Loucy (cell line): ENCODE measurements at regions not wholly inside any gene's neighbourhood (a gene's known extent, or its start where the extent isn't known, plus 50 kb on each side); places are given as distances from the start of the nearest gene placed in this dataset.

ENCODE experiments used
- H2AFZ ChIP-seq: fragments of 200-600 bp; sonication (generic); 2 replicates; pipeline ENCODE4 v1.6.0; 2016; ENCODE audit warnings: antibody characterized with exemption, mild to moderate bottlenecking, low read length, moderate library complexity
- H3F3A ChIP-seq: fragments of 200-600 bp; 2 replicates; pipeline ENCODE4 v1.6.0; 2016; ENCODE audit warnings: antibody characterized with exemption, low read depth, mild to moderate bottlenecking
- H3K27me3 ChIP-seq: fragments of 200-600 bp; sonication (generic); 2 replicates; pipeline ENCODE4 v1.6.1; 2014; ENCODE audit warnings: low read length, mild to moderate bottlenecking; ENCODE audit not compliant: insufficient read depth, poor library complexity, severe bottlenecking
- H3K36me3 ChIP-seq: fragments of 200-600 bp; sonication (generic); 2 replicates; pipeline ENCODE4 v1.6.1; 2016; ENCODE audit warnings: low read length; ENCODE audit not compliant: insufficient read depth
- H3K4me1 ChIP-seq: fragments of 200-600 bp; sonication (generic); 2 replicates; pipeline ENCODE4 v1.5.1; 2014; ENCODE audit warnings: low read length, mild to moderate bottlenecking; ENCODE audit not compliant: insufficient read depth, poor library complexity, severe bottlenecking
- H3K4me2 ChIP-seq: fragments of 200-600 bp; sonication (generic); 2 replicates; pipeline ENCODE4 v1.6.0; 2014; ENCODE audit warnings: antibody characterized with exemption, low read length, low read depth, mild to moderate bottlenecking; ENCODE audit not compliant: poor library complexity, severe bottlenecking
- H3K4me3 ChIP-seq: fragments of 200-600 bp; sonication (generic); 2 replicates; pipeline ENCODE4 v1.5.1; 2014; ENCODE audit warnings: low read length, mild to moderate bottlenecking, mixed read lengths; ENCODE audit not compliant: poor library complexity, severe bottlenecking
- H3K79me2 ChIP-seq: fragments of 200-600 bp; sonication (generic); 2 replicates; pipeline ENCODE4 v1.6.1; 2014; ENCODE audit warnings: low read length; ENCODE audit not compliant: insufficient read depth
- H3K9ac ChIP-seq: fragments of 200-600 bp; sonication (generic); 2 replicates; pipeline ENCODE4 v1.6.0; 2014; ENCODE audit warnings: mild to moderate bottlenecking, low read depth, low read length, moderate library complexity; ENCODE audit not compliant: poor library complexity, severe bottlenecking
- H3K9me2 ChIP-seq: fragments of 200-600 bp; sonication (generic); replicated peaks from 2 replicates; pipeline ENCODE4 v1.6.1; 2016; ENCODE audit warnings: low read depth, low read length, mixed read lengths
- H3K9me3 ChIP-seq: fragments of 200-600 bp; sonication (generic); 2 replicates; pipeline ENCODE4 v1.6.1; 2014; ENCODE audit warnings: mild to moderate bottlenecking, antibody characterized with exemption, low read length, low read depth; ENCODE audit not compliant: insufficient read depth
- H4K20me1 ChIP-seq: fragments of 200-600 bp; sonication (generic); 2 replicates; pipeline ENCODE4 v1.6.0; 2014; ENCODE audit warnings: antibody characterized with exemption, low read length, mild to moderate bottlenecking; ENCODE audit not compliant: insufficient read depth, poor library complexity, severe bottlenecking
- EZH2phosphoT487 ChIP-seq: fragments of 200-600 bp; IDR thresholded peaks from 2 replicates; pipeline ENCODE4 v1.6.1; 2018; ENCODE audit warnings: antibody characterized with exemption, mild to moderate bottlenecking, moderate library complexity, borderline replicate concordance
- TF ChIP-seq, protein P1 (sequence below): fragments of 200-600 bp; sonication (generic); conservative IDR thresholded peaks from 2 replicates; pipeline ENCODE4 v1.5.1; 2014; ENCODE audit warnings: mild to moderate bottlenecking, antibody characterized with exemption, low read length

- no peak overlapping the region for H3K9ac ChIP-seq
- no peak overlapping the region for H3K4me2 ChIP-seq
- H3K79me2 ChIP-seq = no peaks in the 10 kb centered on the region
- no peaks in the 10 kb centered on the region for H3K36me3 ChIP-seq
- no peaks in the 10 kb centered on the region for H3K4me1 ChIP-seq
- H3K4me3 ChIP-seq = no peak overlapping the region
- no peaks in the 10 kb centered on the region for H4K20me1 ChIP-seq
- TF ChIP-seq EZH2phosphoT487 = no peak
- no peak overlapping the region for H2AFZ ChIP-seq
- no peaks in the 10 kb centered on the region for H3K9me3 ChIP-seq
- no peaks in the 10 kb centered on the region for H3K9me2 ChIP-seq
- H3K27me3 ChIP-seq = no peaks in the 10 kb centered on the region
- no peaks in the 10 kb centered on the region for H3F3A ChIP-seq
Observed at GRCh38 chr3:64352639-64352992, 127.3 kb upstream of the PRICKLE2 start.

GRCh38 chr3:64351713-64352638, 126.7 kb upstream of the PRICKLE2 start:
- TF ChIP-seq, protein P1, sequence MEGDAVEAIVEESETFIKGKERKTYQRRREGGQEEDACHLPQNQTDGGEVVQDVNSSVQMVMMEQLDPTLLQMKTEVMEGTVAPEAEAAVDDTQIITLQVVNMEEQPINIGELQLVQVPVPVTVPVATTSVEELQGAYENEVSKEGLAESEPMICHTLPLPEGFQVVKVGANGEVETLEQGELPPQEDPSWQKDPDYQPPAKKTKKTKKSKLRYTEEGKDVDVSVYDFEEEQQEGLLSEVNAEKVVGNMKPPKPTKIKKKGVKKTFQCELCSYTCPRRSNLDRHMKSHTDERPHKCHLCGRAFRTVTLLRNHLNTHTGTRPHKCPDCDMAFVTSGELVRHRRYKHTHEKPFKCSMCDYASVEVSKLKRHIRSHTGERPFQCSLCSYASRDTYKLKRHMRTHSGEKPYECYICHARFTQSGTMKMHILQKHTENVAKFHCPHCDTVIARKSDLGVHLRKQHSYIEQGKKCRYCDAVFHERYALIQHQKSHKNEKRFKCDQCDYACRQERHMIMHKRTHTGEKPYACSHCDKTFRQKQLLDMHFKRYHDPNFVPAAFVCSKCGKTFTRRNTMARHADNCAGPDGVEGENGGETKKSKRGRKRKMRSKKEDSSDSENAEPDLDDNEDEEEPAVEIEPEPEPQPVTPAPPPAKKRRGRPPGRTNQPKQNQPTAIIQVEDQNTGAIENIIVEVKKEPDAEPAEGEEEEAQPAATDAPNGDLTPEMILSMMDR = no peak
- no peak for TF ChIP-seq EZH2phosphoT487
- Histone ChIP-seq H3F3A (no peaks in the 10 kb centered on the region), H2AFZ (no peak overlapping the region), H3K9me3 (no peaks in the 10 kb centered on the region), H3K4me1 (no peaks in the 10 kb centered on the region), H3K36me3 (no peaks in the 10 kb centered on the region), H3K79me2 (no peaks in the 10 kb centered on the region), H3K9ac (no peak overlapping the region), H3K4me3 (no peak overlapping the region), H3K4me2 (no peak overlapping the region), H4K20me1 (no peaks in the 10 kb centered on the region), H3K9me2 (no peaks in the 10 kb centered on the region), H3K27me3 (no peaks in the 10 kb centered on the region)

- no peaks in the 10 kb centered on the region for H3K9me2 ChIP-seq
- no peaks in the 10 kb centered on the region for H3K9me3 ChIP-seq
- H3K9ac ChIP-seq = no peak overlapping the region
- no peaks in the 10 kb centered on the region for H3K36me3 ChIP-seq
- no peaks in the 10 kb centered on the region for H4K20me1 ChIP-seq
- H3K4me1 ChIP-seq = no peaks in the 10 kb centered on the region
- no peaks in the 10 kb centered on the region for H3F3A ChIP-seq
- H3K27me3 ChIP-seq = no peaks in the 10 kb centered on the region
- H3K4me2 ChIP-seq = no peak overlapping the region
- no peaks in the 10 kb centered on the region for H3K79me2 ChIP-seq
- H3K4me3 ChIP-seq = no peak overlapping the region
- TF ChIP-seq, protein P1 = no peak
- TF ChIP-seq EZH2phosphoT487 = no peak
- H2AFZ ChIP-seq = no peak overlapping the region
Observed at GRCh38 chr3:64349551-64349950, 124.3 kb upstream of the PRICKLE2 start.
